HG03108 (cell line): ENCODE measurements at regions not wholly inside any gene's neighbourhood (a gene's known extent, or its start where the extent isn't known, plus 50 kb on each side); places are given as distances from the start of the nearest gene placed in this dataset.

Experiments
- ATAC-seq: cut with Tn5 transposase; IDR thresholded peaks from one replicate; pipeline ENCODE4 v1.9.1; 2021; ENCODE audit warnings: moderate library complexity; ENCODE audit not compliant: unreplicated experiment

DNA sequence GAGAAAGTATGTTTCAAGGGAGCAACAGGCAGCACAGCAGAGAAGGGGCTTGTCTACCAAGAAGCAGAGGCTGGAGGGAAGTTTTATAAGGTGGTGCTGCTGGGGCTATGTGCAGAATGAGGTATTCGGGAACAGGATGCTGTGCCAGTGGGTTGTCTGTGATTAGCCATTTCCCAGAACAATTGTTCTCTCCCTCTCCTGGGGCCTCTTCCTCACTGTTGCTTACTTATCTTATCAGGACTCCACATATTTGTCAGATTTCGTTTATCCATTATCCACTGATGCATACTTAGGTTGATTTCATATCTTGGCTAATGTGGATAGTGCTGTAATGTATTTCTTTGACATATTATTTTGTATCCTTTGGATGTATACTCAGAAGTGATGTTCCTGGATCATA lies 195.1 kb upstream of the RTL1 start:
- ATAC-seq = no peak

DNA sequence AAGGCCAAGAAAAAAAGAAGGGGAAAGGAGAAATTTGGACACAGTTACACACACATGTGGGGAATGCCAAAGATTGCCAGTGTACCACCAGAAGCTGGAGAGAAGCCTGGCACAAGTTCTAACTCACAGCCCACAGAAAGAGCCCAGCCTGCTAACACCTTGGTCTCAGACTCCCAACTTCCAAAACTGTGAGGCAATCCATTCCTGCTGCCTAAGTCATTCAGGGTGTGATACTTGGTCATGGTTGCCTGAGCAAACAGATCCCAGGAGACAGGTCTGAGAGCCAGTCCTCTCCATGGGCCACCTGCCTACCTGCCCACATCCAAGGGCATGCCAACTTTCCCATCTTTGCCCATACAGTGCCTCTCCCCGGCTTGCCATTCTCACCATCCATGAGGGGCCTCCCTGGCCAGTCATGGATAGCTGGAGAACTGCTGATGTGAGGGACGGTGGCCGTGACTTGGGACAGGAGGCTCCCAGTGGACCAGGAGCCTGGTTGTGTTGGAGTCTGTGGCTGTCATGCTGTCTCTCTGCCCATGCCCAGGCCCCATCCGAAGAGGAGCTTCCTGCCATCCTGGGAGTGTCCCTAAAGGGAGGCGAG lies 198.0 kb upstream of the RTL1 start:
- no peak for ATAC-seq

DNA sequence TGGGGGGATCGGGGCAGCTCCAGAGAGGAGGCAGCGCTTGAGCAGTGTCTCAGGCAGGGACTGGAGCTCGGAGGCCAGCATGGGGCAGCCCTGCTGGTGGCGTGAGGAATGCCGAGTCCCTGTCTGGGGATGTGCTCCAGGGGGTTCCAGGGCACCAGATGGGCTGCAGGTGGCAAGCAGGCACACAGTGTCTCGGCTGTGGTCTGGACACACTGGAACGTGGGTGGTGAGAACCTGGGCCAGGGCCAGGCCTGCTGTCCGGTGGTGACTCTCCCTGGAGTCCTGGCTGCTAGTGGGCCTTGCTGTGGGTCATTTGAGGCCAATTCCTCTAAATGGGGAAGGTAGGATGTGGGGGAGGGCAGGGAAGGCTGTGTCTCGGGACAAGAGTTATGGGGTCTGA lies 199.4 kb upstream of the RTL1 start:
- no peak for ATAC-seq

DNA sequence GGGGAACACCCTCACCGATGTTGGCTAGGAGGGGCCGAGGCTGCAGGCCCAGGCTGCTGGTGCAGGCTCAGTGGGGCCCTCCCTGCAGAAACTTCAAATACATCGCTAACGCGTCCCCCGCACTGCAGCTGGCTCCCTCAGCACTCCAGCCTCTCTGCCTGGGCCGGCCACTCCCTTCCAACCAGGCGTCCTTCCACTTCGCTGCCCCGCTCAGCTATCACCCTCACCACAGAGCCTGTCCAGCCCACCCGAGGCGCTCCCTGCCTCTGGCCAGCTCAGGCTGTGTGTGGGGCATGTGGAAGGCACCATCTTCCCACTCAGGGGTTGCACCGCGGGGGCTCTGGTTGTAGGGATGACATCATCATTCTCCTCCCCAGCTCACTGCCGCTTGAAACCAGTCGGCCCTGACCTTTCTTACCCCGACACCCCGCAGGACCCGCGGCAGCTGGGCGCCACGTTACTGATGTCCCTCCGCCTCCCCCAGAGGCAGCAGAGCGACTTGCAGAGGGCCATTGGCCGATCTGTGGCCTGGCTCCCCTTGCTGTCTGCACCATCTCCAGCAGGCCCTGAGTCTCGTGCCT lies 199.9 kb upstream of the RTL1 start:
- no peak for ATAC-seq

DNA sequence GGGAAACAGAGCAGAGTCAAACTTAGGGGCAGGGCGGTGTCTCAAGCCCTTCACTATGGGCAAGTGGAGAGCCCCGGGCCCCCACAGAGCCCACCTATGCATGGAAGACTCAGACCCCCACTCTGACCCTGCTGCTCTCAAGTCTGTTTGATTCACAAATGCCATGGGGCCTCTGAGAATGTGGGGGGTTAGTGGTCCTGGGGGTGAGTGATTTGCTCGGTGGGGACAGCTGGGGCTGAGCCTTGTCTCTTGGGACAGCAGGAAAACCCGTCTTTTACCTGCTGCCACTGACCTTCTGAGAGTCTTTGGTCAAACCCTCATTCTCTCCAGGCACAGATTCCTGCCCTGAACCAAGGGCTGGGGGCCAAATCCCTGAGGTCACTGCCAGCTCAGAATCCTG lies 201.0 kb upstream of the RTL1 start:
- ATAC-seq = no peak

DNA sequence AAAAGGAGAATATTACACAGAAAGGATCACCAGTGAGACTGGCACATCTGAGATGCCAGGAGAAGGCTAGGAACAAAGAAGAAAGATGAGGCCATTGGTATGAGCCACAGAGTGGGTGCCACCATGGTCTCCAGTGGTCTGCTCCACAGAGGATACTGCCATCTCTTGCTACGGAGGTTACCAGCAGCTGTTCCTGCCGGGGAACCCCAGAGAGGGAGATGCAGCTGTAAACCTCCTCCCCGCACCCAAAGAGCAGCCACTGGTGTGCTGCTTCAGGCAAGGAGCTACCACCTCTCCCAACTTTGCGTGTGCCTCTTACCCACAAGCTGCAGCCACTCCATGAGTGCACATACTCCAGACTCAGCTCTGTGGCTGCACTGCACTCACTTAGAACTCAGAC lies 201.5 kb upstream of the RTL1 start:
- no peak for ATAC-seq

DNA sequence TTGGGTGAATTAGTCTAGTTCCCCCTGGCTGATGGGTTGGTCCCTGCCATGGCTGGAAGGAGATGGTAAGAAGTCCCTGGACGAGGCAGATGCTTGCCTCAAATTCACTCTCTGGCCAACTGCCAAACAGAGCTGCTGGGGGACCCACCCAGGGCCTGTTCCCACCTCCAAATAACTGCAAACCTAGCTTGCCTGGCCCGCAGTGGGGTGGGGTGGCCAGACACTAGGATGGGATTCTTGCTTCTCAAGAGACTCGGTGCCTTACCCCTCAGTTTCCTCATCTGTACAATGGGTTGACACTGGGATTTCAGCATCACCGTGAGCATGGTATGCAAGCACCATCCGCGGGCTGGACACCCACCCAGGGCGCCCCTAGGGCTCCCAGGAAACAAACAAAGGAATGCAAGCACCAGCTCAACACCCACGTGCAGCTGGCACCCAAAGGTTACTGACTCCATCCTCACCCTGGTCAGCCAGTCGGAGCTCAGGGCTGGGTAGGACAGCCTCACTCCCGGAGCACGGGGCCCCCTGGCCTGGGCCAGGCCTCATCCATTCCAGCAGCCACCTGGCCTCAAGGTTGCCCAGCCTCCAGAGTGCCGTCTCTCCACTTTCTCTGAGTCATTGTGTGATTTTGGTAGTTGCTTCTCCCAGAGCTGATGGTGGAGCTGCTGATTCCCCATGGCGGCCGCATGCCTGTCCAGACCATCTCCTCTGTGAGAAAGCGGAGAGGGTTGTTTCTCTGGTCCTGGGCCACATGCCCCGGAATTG lies 205.2 kb upstream of the RTL1 start:
- no peak for ATAC-seq

DNA sequence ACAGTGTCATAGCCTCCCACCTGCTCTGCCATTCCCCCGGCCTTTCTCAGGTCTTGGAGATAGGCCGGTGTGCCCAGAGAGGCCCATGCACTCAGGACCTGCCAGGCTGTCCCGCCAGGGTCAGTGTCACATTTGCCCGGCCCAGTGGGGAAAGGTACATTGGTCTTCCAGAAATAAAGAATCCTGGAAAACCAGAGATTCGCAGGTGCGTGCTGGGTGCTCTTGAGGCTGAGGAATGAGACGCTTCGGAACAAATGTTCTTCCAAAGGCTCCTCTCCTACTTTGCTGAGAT lies 205.8 kb upstream of the RTL1 start:
- no peak for ATAC-seq

DNA sequence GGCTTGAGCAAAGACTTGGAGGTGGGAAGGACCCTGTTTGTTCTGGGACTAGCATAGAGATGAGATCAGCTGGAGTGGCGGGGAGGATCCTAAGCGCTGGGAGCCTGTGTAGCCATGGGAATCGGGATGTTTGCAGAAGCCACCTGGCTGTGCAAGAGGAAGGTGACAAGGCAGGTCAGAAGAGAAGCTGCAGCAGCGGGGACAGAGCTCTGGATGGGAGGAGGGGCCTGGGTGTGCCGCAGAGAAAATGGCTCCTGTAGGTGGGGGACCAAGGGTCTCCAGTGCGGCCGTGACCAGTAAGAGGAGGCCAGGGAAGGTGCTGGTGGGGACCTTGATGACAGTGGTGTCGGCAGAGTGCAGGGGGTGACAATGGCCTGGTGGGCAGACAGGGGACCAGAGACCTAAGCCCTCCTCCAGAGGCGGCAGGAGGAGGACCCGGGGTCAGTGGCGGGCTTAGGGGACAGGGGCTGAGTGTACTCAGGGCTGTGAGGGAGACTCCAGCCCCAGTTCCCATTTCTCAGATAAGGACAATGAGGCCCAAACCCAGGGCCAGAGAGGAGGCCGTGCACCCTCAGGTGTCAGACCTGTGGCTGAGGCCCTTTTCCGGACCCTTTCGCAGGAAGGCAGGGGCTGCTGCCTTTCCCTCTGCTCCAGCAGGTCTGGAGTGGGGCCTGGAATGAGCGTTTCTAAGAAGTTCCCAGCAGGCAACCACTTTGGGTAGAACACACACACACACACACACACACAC lies 206.6 kb upstream of the RTL1 start:
- no peak for ATAC-seq

DNA sequence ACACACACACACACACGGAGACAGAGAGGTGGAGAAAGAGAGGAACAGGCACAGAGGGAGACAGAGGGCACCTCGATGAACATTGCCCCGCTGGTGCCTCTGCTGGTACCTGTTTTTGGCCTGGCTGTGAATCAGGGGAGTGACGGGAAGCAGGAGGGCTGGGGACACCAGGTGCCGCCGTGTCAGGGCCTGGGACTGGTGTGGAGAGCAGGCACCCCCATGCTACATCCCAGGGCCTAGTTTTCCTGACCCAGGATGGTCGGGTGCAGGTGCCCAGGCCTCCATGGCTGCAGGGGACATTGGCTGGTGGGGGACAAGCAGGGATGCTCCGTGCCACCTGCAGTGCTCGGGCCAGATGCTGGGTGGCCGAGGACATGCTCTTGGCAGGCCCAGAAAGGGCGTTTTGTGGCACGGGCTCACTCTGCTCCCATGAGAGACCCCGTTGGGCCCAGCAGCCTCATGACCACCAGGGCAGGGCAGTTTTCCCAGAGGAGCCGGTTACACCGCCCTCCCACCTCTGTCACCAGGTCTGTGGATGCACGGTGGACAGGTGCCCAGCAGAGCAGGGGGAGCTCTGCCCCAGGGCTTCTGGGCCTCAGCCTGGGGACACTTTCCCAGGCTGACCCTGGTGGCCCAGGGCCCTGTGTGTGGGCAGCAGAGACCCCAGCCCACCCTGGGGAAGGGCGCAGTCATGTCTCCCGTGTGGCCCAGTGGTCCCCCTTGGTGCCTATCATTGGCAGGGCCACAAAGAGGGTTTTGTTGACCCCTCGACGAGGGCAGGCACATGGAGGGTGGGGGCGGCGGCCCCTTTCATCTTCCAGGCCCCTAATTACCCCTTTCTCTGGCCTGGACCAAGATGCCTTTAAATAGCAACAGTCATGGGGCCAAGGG lies 207.5 kb upstream of the RTL1 start:
- ATAC-seq = no peak

DNA sequence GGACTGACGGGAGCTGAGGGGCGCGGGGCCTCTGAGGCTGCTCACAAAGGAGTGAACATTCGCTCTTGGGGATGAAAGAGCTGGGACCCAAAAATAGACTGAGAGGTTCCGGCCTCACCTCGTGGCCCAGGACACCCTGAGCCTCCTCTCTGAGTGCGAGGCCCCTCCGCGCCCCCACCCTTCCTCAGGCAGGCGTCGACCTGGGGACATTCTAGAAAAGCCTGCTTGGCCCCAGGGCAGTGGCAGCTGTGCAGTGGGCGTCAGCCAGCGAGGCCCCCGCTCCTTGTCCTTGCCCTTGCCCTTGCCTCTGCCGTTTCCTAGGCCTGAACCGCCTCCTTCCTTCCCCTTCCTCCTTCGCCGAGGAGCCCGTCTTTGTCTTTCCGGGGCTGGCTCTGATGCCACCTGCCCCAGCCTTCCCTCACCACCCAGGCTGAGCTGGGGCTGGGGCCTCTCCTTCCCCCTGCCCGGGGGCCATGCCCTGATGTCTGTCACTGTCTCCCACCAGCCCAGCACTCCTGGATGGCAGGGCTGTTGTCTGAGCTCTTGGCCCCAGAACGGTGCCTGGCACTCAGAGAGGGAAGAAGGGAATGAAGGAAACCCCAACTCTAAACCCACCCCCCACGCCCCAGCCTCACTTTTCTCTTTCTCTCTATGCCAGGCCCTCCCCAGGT lies 208.2 kb upstream of the RTL1 start:
- no peak for ATAC-seq

DNA sequence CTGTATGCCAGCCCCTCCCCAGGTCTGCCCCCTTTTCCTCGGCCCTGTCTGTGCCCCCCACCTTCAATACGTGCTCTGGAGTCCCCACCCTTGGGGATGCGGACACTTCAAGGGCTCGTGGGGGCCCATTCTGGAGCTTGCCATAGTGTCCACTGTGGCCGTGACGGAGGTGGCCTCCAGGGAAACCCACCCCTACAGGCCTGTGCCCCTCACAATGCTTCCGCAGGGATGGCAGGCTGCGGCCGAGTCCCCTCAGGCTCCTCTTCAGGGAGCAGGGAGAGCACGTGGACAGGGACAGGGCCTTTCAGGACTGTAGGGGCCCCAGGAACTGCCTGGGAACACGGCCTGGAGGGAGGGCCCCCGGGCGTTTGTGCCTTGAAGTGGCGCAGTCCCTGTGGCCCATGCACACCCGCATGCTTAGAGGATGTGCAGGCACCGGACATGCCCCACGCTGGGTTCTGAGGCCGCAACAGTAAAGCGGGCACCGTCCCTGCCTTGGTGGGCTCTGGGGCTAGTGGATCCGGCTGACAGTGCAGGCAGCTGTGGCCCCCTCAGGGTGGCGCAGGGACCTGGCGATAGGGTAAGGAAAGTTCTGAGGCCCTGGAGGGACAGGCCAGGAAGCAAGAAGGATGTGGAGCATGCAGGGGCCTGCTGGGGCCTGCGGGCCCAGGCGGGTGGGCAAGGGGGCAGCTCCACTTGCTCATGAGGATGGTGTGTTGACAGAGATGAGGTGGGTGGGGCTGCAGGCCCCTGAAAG lies 209.0 kb upstream of the RTL1 start:
- no peak for ATAC-seq

DNA sequence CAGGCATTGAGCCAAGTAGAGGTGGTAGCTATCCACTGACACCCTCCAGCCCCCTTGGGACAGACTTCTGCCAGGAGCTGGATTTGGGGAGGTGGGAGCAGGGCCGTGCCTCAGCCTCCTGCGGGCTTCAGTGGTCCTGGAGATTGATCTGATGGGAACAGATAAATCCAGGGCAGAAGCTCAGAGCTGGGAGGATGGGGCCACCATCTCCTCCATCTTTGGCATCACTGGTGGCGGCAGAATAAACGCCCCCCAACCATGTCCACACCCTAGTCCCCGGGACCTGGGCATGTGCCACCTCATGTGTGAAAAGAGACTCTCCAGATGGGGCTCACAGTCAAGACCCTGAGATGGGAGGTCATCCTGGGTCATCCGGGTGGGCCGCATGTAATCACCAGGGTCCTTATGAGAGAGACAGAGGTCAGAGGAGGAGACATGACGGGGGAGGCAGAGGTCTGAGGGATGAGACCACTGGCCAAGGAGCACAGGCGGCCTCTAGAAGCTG lies 209.6 kb upstream of the RTL1 start:
- ATAC-seq = no peak

DNA sequence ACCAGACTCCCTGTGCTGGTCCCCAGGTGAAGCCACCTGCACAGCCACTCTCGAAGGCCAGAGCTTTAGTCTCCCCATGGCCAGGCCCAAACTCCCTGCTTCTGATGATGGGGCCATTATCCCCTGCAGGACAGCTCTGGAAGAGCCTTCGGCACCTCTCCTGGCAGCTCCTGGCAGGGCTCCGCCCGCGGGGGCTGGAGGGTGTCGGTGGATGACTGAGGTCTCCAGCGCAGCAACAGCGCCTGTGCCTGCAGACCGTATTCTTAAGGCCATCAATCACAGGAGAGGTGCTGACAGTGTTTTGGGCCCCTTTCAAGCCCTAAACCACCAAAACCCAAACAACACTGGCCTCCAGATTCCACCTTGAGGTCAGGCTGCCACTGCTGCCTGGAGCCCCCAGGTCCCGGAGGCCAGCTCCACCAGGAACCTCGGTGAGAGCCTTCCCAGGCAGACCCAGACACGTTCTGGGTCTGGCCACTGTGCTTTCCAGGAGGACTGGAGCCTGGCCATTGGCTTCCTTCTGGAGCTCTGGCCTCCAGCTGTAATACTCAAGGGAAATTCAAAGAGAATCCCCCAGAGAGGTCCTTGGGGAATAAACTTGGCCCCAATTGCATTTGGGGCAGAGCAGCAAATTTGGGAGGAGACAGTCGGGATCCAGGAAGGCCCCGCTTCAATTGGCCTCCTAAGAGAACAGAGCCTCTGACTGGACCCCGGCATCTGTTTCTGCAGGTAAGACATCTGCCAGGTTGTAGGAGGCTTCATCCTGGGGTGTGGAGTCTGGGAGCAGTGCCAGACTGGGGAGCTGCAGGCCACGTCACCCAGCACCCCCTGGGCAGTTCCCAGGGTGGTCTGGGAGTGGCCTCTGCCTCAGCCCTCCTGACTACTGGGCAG lies 210.6 kb upstream of the RTL1 start:
- no peak for ATAC-seq

DNA sequence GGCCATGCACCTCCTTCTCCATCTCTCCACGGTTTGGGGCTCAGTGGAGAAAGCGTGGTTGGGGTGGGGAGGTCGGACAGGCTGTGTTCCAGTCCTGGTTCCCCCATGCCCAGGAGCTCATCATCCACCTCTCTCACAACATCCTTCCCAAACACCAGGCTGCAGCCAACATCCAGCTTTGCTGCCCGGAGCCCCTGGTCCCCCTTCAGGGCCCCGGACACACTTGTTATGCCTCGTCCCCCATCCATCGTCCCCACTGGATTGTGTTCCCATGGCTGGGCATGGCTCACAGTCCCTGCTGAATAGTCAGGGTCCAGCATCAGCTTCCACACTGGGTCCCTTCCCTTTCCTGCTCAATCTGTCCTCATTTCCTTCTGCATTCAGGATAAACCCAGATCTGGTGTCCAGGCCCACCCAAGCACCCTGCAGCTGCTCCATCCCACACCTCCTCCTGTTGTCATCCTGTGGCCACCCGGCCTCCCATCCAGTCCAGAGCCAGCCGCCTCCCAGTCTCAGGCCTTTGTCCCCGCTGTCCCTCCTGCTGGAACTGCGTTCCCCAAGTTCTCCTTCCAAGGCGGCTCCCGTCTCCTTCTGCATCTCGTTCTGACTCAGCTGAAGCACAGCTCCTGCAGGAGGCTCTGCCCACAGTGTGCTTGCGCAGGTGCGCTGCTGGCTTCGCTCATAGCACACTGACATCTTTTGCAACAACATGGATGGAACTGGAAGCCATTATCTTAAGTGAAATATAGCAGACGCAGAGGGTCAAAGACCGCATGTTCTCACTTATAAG lies 211.4 kb upstream of the RTL1 start:
- no peak for ATAC-seq

DNA sequence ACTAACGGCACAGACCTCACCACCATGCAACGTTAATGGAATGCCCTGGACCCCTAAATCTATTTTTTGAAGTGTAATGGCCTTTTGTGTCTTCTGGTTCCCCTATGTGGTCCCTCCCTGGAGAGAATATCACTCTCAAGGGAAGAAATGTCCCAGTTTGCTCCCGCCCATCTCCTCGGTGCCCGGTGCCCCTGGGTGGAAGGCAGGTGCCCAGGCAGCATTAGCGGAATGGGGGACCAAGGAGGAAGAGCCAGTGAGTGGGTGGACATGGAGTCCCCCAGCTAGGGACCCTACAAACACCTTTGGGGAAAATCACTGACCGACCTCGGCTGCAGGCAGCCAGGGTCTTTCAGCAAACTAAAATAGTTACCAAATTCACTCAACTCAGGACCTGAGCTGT lies 212.1 kb upstream of the RTL1 start:
- no peak for ATAC-seq

DNA sequence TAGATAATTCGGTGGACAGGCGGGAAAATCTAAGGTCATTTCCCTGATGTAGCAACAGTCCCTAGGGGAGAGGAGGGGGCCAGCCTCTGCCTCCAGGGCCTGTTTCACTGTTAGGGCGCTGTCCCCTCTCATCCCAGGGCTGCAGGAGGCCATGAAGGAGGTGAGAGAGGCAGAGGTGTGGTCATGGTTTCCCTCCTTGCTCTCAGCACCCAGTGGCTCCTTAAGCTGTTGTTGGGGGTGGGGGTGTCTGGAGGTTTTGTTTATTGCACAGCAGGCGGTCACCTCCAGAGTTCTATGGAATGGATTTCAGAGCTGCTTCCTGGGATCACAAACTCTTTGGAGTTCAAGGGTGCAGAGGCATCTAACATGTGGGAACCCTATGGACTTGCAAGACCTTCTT lies 212.5 kb upstream of the RTL1 start:
- no peak for ATAC-seq
